K562 (cell line): ENCODE measurements at regions not wholly inside any gene's neighbourhood (a gene's known extent, or its start where the extent isn't known, plus 50 kb on each side); places are given as distances from the start of the nearest gene placed in this dataset.

Experiments
- ATAC-seq: fragments of 200-7000 bp; cut with Tn5 transposase; 3 replicates; pipeline ENCODE4 v1.9.1; 2020; ENCODE audit warnings: moderate library complexity
- BruUV-seq: library from RNA; stranded (reverse); fragments of 400-500 nt; replicated peaks from 2 replicates; lab custom pipeline; 2021; lab: Mats Ljungman, UMichigan
- CTCF ChIA-PET: fragments of 300-600 bp; formaldehyde crosslinking; extraction: SDS; loops from one replicate; lab custom pipeline; 2021; ENCODE audit warnings: low intra/inter-chr PET ratio; lab: Yijun Ruan, JAX
- POLR2A ChIA-PET: fragments of 300-600, 350-650 bp; sonication (Branson Sonifier 250); formaldehyde crosslinking; extraction: SDS; loops from one replicate; lab custom pipeline; 2021; ENCODE audit warnings: antibody characterized with exemption, inconsistent platforms; lab: Yijun Ruan, JAX
- DNase-seq, 4 experiments: peaks; one replicate each; pipeline versions ENCODE4 v3.0.0 to v3.0.0-alpha.2; 2011 to 2018; ENCODE audit warnings: low spot score in 3 of 4, mixed read lengths in 3 of 4; ENCODE audit errors: extremely low read depth in 1 of 4
- FAIRE-seq: peaks from 2 replicates; lab custom pipeline; 2011; peaks lifted over from hg19 to GRCh38; lab: Jason Lieb, UNC
- H2AFZ ChIP-seq: 2 replicates; pipeline ENCODE4 v1.6.0; 2011; ENCODE audit warnings: low read depth, low read length, control low read depth, inconsistent platforms
- H3K27ac ChIP-seq: fragments of 200-600 bp; 3 replicates; pipeline ENCODE4 v1.8.0; 2011; ENCODE audit warnings: low read depth, mild to moderate bottlenecking, control low read depth, inconsistent platforms, low read length, moderate library complexity, mixed read lengths; ENCODE audit errors: extremely low read depth
- H3K27me3 ChIP-seq, 2 experiments: fragments of 300-600 bp in 1 of 2; 2 replicates in 1 of 2; 3 replicates in 1 of 2; pipeline versions ENCODE4 v1.6.0 to v1.8.0; 2011; ENCODE audit warnings: inconsistent platforms in 2 of 2, low read length in 2 of 2, mild to moderate bottlenecking in 1 of 2, mixed read lengths in 1 of 2, moderate library complexity in 1 of 2; ENCODE audit not compliant: control insufficient read depth in 2 of 2, insufficient read depth in 2 of 2
- H3K36me3 ChIP-seq: fragments of 300-600 bp; 3 replicates; pipeline ENCODE4 v1.8.0; 2011; ENCODE audit warnings: mild to moderate bottlenecking, low read length, inconsistent platforms; ENCODE audit not compliant: control insufficient read depth, insufficient read depth
- H3K4me1 ChIP-seq, 2 experiments: fragments of 200-600 bp in 1 of 2; replicated peaks in 1 of 2; 2 replicates in 1 of 2; 3 replicates in 1 of 2; pipeline versions ENCODE4 v1.5.1 to v1.8.0; 2011; ENCODE audit warnings: inconsistent platforms in 2 of 2, low read length in 2 of 2, mild to moderate bottlenecking in 1 of 2, mixed read lengths in 1 of 2, moderate library complexity in 1 of 2; ENCODE audit not compliant: control insufficient read depth in 2 of 2, insufficient read depth in 2 of 2
- H3K4me2 ChIP-seq: 2 replicates; pipeline ENCODE4 v1.6.1; 2011; ENCODE audit warnings: low read length, control low read depth, inconsistent platforms, mixed read lengths; ENCODE audit not compliant: insufficient read depth
- H3K4me3 ChIP-seq: fragments of 200-600 bp; sonication (generic), shearing (Covaris generic); 2 replicates; pipeline ENCODE4 v1.5.1; 2016; ENCODE audit warnings: control low read depth, inconsistent platforms
- H3K79me2 ChIP-seq: fragments of 200-600 bp; 3 replicates; pipeline ENCODE4 v1.8.0; 2011; ENCODE audit warnings: low read length, inconsistent platforms; ENCODE audit not compliant: control insufficient read depth, insufficient read depth
- H3K9ac ChIP-seq, 2 experiments: 2 replicates each; pipeline versions ENCODE4 v1.6.0 to v1.6.1; 2011; ENCODE audit warnings: low read depth in 2 of 2, low read length in 2 of 2, control low read depth in 1 of 2, inconsistent platforms in 1 of 2, mild to moderate bottlenecking in 1 of 2, mixed read lengths in 1 of 2; ENCODE audit not compliant: insufficient read depth in 1 of 2
- H3K9me1 ChIP-seq: one replicate; pipeline ENCODE4 v1.6.0; 2011; ENCODE audit warnings: inconsistent platforms, mild to moderate bottlenecking, low read length, moderate library complexity; ENCODE audit not compliant: control insufficient read depth, insufficient read depth
- H3K9me3 ChIP-seq: replicated peaks from 2 replicates; pipeline ENCODE4 v1.5.1; 2011; ENCODE audit warnings: low read depth, low read length, inconsistent platforms; ENCODE audit not compliant: control insufficient read depth, insufficient read depth
- H4K20me1 ChIP-seq: replicated peaks from 2 replicates; pipeline ENCODE4 v1.6.1; 2011; ENCODE audit warnings: low read length, inconsistent platforms, mixed read lengths; ENCODE audit not compliant: control insufficient read depth, insufficient read depth
- C11orf30 ChIP-seq: fragments of 450-650 bp; IDR thresholded peaks from 2 replicates; pipeline ENCODE4 v1.6.1; 2016; ENCODE audit warnings: low read depth, mild to moderate bottlenecking
- ESRRA ChIP-seq: fragments of 450-650 bp; IDR thresholded peaks from 2 replicates; pipeline ENCODE4 v1.6.1; 2014; ENCODE audit warnings: low read depth, mild to moderate bottlenecking, moderate library complexity, borderline replicate concordance
- HNRNPH1 ChIP-seq: fragments of 200-400 bp; formaldehyde crosslinking; optimal IDR thresholded peaks from 2 replicates; pipeline ENCODE3; 2017; ENCODE audit warnings: low read depth, mild to moderate bottlenecking, low read length, moderate library complexity
- NR2C1 ChIP-seq, 2 experiments: fragments of 450-650 bp; IDR thresholded peaks; 2 replicates each; pipeline ENCODE4 v1.6.1; 2017; ENCODE audit warnings: mild to moderate bottlenecking in 2 of 2, antibody characterized with exemption in 1 of 2, inconsistent platforms in 1 of 2, missing compliant biosample characterization in 1 of 2, missing genetic modification characterization in 1 of 2
- POLR2AphosphoS5 ChIP-seq: IDR thresholded peaks from 2 replicates; pipeline ENCODE4 v1.6.1; 2011; ENCODE audit warnings: mild to moderate bottlenecking, low read depth, low read length, moderate library complexity; ENCODE audit not compliant: control insufficient read depth, insufficient read depth
- SIN3A ChIP-seq, 2 experiments: fragments of 150-350 bp in 1 of 2; IDR thresholded peaks; 2 replicates each; pipeline ENCODE4 v1.6.1; 2011 to 2016; ENCODE audit warnings: borderline replicate concordance in 2 of 2, low read depth in 2 of 2, low read length in 2 of 2, mild to moderate bottlenecking in 2 of 2, moderate library complexity in 2 of 2; ENCODE audit not compliant: control insufficient read depth in 1 of 2
- STAT5B ChIP-seq: fragments of 250-450 bp; sonication (Bioruptor Pico); IDR thresholded peaks from 2 replicates; pipeline ENCODE4 v1.8.0; 2021; ENCODE audit warnings: mild to moderate bottlenecking, inconsistent platforms
- WHSC1 ChIP-seq: IDR thresholded peaks from one replicate; pipeline ENCODE4 v1.6.1; 2012; ENCODE audit warnings: low read length, control low read depth, inconsistent platforms
- ZNF12 ChIP-seq: sonication (generic); formaldehyde crosslinking; IDR thresholded peaks from 2 replicates; pipeline ENCODE4 v1.4.0; 2020; ENCODE audit warnings: mild to moderate bottlenecking, missing genetic modification reagents
- ZNF507 ChIP-seq: conservative IDR thresholded peaks from 2 replicates; pipeline ENCODE4 v1.6.1; 2017; ENCODE audit warnings: missing genetic modification characterization, missing compliant biosample characterization
- WGBS: fragments of 100-300 bp; shearing (Covaris generic); methylation state at CpG from one replicate; pipeline ENCODE4 v1.1.6; 2016; ENCODE audit warnings: low coverage, mixed read lengths; ENCODE audit not compliant: insufficient coverage; ENCODE audit errors: missing lambda C conversion rate; 5-methylcytosine and 5-hydroxymethylcytosine counted together
- in situ Hi-C: fragments of 300-500 bp; cut with MboI; formaldehyde crosslinking; loops from 4 replicates; pipeline ENCODE4 v1.15.0; 2018; ENCODE audit warnings: inconsistent platforms, mixed read lengths
- intact Hi-C: fragments of 100-400 bp; cut with micrococcal nuclease; formaldehyde crosslinking; loops from 2 replicates; pipeline ENCODE4 v1.14.2; 2022
- TF ChIP-seq, protein P1 (sequence below): sonication (generic); formaldehyde crosslinking; IDR thresholded peaks from 2 replicates; pipeline ENCODE4 v1.8.1; 2023; ENCODE audit warnings: mild to moderate bottlenecking, missing genetic modification reagents
- TF ChIP-seq, protein P2 (sequence below): sonication (generic); formaldehyde crosslinking; IDR thresholded peaks from 2 replicates; pipeline ENCODE4 v1.8.0; 2022; ENCODE audit warnings: mild to moderate bottlenecking, missing genetic modification reagents, borderline replicate concordance
- TF ChIP-seq, protein P3 (sequence below): sonication (generic); formaldehyde crosslinking; IDR thresholded peaks from 2 replicates; pipeline ENCODE4 v1.8.0; 2022; ENCODE audit warnings: missing genetic modification reagents, mild to moderate bottlenecking, borderline replicate concordance

DNA sequence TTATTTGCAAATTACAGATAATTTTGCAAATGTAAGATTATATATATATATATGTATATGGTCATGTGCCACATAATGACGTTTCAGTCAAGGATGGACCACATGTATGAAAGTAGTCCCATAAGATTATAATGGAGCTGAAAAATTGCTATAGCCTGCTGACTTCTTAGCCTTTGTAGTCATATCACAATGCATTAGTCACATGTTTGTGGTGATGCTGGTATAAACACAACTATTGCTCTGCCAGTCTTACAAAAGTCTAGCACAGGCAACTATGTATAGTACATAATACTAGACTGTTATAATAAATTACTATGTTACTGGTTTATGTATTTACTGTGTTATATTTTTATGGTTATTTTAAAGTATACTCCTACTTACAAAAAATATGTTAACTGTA, 444.3 kb downstream of the KCNJ2 start (continued):
- TF ChIP-seq, protein P1, sequence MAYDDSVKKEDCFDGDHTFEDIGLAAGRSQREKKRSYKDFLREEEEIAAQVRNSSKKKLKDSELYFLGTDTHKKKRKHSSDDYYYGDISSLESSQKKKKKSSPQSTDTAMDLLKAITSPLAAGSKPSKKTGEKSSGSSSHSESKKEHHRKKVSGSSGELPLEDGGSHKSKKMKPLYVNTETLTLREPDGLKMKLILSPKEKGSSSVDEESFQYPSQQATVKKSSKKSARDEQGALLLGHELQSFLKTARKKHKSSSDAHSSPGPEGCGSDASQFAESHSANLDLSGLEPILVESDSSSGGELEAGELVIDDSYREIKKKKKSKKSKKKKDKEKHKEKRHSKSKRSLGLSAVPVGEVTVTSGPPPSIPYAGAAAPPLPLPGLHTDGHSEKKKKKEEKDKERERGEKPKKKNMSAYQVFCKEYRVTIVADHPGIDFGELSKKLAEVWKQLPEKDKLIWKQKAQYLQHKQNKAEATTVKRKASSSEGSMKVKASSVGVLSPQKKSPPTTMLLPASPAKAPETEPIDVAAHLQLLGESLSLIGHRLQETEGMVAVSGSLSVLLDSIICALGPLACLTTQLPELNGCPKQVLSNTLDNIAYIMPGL (CRISPR knock-in tag): no peak
- no peak for TF ChIP-seq NR2C1 (IDR thresholded peaks at IDR 0.05)
- TF ChIP-seq NR2C1 (tag; IDR thresholded peaks at IDR 0.05): no peak
- TF ChIP-seq C11orf30: no peak
- TF ChIP-seq, protein P2, sequence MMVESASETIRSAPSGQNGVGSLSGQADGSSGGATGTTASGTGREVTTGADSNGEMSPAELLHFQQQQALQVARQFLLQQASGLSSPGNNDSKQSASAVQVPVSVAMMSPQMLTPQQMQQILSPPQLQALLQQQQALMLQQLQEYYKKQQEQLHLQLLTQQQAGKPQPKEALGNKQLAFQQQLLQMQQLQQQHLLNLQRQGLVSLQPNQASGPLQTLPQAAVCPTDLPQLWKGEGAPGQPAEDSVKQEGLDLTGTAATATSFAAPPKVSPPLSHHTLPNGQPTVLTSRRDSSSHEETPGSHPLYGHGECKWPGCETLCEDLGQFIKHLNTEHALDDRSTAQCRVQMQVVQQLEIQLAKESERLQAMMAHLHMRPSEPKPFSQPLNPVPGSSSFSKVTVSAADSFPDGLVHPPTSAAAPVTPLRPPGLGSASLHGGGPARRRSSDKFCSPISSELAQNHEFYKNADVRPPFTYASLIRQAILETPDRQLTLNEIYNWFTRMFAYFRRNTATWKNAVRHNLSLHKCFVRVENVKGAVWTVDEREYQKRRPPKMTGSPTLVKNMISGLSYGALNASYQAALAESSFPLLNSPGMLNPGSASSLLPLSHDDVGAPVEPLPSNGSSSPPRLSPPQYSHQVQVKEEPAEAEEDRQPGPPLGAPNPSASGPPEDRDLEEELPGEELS (CRISPR knock-in tag): no peak
- no peak for TF ChIP-seq WHSC1
- TF ChIP-seq, protein P3, sequence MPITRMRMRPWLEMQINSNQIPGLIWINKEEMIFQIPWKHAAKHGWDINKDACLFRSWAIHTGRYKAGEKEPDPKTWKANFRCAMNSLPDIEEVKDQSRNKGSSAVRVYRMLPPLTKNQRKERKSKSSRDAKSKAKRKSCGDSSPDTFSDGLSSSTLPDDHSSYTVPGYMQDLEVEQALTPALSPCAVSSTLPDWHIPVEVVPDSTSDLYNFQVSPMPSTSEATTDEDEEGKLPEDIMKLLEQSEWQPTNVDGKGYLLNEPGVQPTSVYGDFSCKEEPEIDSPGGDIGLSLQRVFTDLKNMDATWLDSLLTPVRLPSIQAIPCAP (CRISPR knock-in tag): no peak

DNA sequence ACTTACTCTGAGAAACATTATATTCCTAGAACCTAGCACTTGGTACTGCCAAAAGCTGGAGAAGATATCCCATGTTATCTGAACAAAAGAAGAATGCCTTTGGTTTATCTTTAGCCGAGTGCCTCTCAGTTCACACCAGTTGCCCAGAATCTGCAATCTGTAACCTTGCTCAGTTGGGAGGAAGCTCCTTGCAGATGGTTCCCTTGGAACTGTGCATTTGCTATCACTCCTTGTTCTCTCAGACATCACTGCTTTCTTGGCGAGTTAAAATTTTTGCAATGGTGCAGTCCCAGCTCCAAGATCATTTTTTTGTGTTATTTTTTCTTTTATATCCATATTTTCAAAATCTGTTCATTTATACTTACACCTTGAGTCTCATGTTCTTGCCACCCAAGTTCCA, 446.5 kb downstream of the KCNJ2 start:
- CTCF ChIA-PET: no interaction called here
- H3K9me1 ChIP-seq: no peaks in the 10 kb centered on the region
- BruUV-seq: no TSS peak
- H3K9ac ChIP-seq: no peak overlapping the region
- no peaks in the 10 kb centered on the region for H3K79me2 ChIP-seq
- 0% methylated on average over 2 of the region's 2 CpGs for WGBS
- FAIRE-seq (no peak), DNase-seq (no peak), ATAC-seq (no peak)
- no peak overlapping the region for H2AFZ ChIP-seq
- H3K4me3 ChIP-seq: no peak overlapping the region
- POLR2A ChIA-PET: no interaction called here
- no peak overlapping the region for H3K4me2 ChIP-seq
- H4K20me1 ChIP-seq: no peaks in the 10 kb centered on the region
- no peaks in the 10 kb centered on the region for H3K4me1 ChIP-seq
- no peaks in the 10 kb centered on the region for H3K36me3 ChIP-seq
- no peaks in the 10 kb centered on the region for H3K27me3 ChIP-seq
- H3K27ac ChIP-seq: no peak overlapping the region
- intact Hi-C loops (no loop called here), in situ Hi-C loops (no loop called here)
- H3K9me3 ChIP-seq: no peaks in the 10 kb centered on the region
- no peak for TF ChIP-seq ZNF507 (tag)
- TF ChIP-seq STAT5B: no peak
- TF ChIP-seq SIN3A (IDR thresholded peaks at IDR 0.05; ENCODE audit: borderline replicate concordance in 2 of 2, control insufficient read depth in 1 of 2, low read depth in 2 of 2, low read length in 2 of 2): no peak
- TF ChIP-seq POLR2AphosphoS5: no peak
- no peak for TF ChIP-seq HNRNPH1
- no peak for TF ChIP-seq ZNF12 (CRISPR knock-in tag)
- TF ChIP-seq C11orf30: no peak
- no peak for TF ChIP-seq ESRRA
